Fibroblast of lung (primary cell): ENCODE measurements at regions not wholly inside any gene's neighbourhood (a gene's known extent, or its start where the extent isn't known, plus 50 kb on each side); places are given as distances from the start of the nearest gene placed in this dataset.

Experiments used
- EZH2 ChIP-seq: IDR thresholded peaks from 2 replicates; pipeline ENCODE4 v1.5.1; 2012; ENCODE audit warnings: low read length, control low read depth, mild to moderate bottlenecking; ENCODE audit errors: missing control alignments
- TF ChIP-seq, protein P1 (sequence below), 2 donors: IDR thresholded peaks in 1 of 2; conservative IDR thresholded peaks in 1 of 2; 1 replicate in 1 of 2; 2 replicates in 1 of 2; pipeline ENCODE4 v1.5.1; 2011 to 2012; ENCODE audit warnings: low read length in 2 of 2, control low read depth in 1 of 2, inconsistent platforms in 1 of 2, low read depth in 1 of 2, mild to moderate bottlenecking in 1 of 2

DNA sequence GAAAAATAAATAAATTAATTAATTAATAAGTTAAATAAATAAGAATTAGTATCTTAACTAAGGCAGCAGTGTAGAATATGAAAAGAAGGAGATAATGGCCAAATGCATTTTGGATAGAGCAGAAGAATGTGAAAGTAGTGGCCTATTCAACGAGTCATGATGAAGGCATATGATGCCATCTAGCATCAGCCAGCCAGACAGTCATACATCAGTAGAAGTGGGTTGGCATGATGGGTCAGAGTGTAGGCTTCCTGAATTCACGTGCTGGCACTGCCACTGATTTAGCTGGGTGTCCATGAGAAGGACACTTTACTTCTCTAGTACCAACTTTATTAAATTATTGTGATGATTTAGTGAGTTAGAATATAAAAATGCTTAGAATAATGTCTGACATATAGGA lies 256.1 kb upstream of the ARPP21 start:
- TF ChIP-seq, protein P1, sequence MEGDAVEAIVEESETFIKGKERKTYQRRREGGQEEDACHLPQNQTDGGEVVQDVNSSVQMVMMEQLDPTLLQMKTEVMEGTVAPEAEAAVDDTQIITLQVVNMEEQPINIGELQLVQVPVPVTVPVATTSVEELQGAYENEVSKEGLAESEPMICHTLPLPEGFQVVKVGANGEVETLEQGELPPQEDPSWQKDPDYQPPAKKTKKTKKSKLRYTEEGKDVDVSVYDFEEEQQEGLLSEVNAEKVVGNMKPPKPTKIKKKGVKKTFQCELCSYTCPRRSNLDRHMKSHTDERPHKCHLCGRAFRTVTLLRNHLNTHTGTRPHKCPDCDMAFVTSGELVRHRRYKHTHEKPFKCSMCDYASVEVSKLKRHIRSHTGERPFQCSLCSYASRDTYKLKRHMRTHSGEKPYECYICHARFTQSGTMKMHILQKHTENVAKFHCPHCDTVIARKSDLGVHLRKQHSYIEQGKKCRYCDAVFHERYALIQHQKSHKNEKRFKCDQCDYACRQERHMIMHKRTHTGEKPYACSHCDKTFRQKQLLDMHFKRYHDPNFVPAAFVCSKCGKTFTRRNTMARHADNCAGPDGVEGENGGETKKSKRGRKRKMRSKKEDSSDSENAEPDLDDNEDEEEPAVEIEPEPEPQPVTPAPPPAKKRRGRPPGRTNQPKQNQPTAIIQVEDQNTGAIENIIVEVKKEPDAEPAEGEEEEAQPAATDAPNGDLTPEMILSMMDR (conservative IDR thresholded peaks at IDR 0.05 in 1 of 2, IDR thresholded peaks at IDR 0.05 in 1 of 2; ENCODE audit: low read depth in 1 of 2, low read length in 2 of 2): no peak
- no peak for TF ChIP-seq EZH2
